HepG2 (cell line): ENCODE measurements at regions not wholly inside any gene's neighbourhood (a gene's known extent, or its start where the extent isn't known, plus 50 kb on each side); places are given as distances from the start of the nearest gene placed in this dataset.

Experiments used
- CEBPG ChIP-seq: IDR thresholded peaks from 2 replicates; pipeline ENCODE4 v1.6.1; 2016
- HOXA7 ChIP-seq: sonication (generic); formaldehyde crosslinking; IDR thresholded peaks from 2 replicates; pipeline ENCODE4 v1.8.1; 2022; ENCODE audit warnings: mild to moderate bottlenecking, missing genetic modification reagents, moderate library complexity
- ISX ChIP-seq: sonication (generic); formaldehyde crosslinking; conservative IDR thresholded peaks from 2 replicates; pipeline ENCODE4 v1.5.0; 2020; ENCODE audit warnings: missing genetic modification reagents
- MAFF ChIP-seq: IDR thresholded peaks from 2 replicates; pipeline ENCODE4 v1.6.1; 2011; ENCODE audit warnings: low read depth, low read length, improper control_type of control experiment
- NONO ChIP-seq, 2 experiments: fragments of 450-650 bp in 1 of 2; sonication (generic) in 1 of 2; formaldehyde crosslinking in 1 of 2; IDR thresholded peaks in 1 of 2; conservative IDR thresholded peaks in 1 of 2; 2 replicates each; pipeline versions ENCODE4 v1.6.1 to v1.8.0; 2017 to 2022; ENCODE audit warnings: mild to moderate bottlenecking in 1 of 2, missing genetic modification reagents in 1 of 2, moderate library complexity in 1 of 2
- NPAS2 ChIP-seq: sonication (generic); formaldehyde crosslinking; IDR thresholded peaks from 2 replicates; pipeline ENCODE4 v1.8.0; 2022; ENCODE audit warnings: mild to moderate bottlenecking, missing genetic modification reagents, borderline replicate concordance
- PRPF4 ChIP-seq: fragments of 200-400 bp; formaldehyde crosslinking; IDR thresholded peaks from 2 replicates; pipeline ENCODE4 v1.6.1; 2016; ENCODE audit warnings: low read length, low read depth; ENCODE audit not compliant: poor library complexity, severe bottlenecking
- RBAK ChIP-seq: sonication (generic); formaldehyde crosslinking; IDR thresholded peaks from 2 replicates; pipeline ENCODE4 v1.5.1; 2020; ENCODE audit warnings: mild to moderate bottlenecking, missing genetic modification reagents
- SAP130 ChIP-seq: IDR thresholded peaks from 2 replicates; pipeline ENCODE4 v1.6.1; 2016; ENCODE audit warnings: low read depth
- SP1 ChIP-seq, 2 experiments: fragments of 450-650 bp in 1 of 2; sonication (generic) in 1 of 2; formaldehyde crosslinking in 1 of 2; IDR thresholded peaks; 2 replicates each; pipeline versions ENCODE4 v1.4.0 to v1.6.1; 2016 to 2020; ENCODE audit warnings: missing genetic modification reagents in 1 of 2
- THAP11 ChIP-seq: IDR thresholded peaks from 2 replicates; pipeline ENCODE4 v1.6.1; 2016; ENCODE audit warnings: missing biosample characterization, missing genetic modification reagents
- ZFAT ChIP-seq: sonication (generic); formaldehyde crosslinking; conservative IDR thresholded peaks from 2 replicates; pipeline ENCODE4 v1.8.1; 2023; ENCODE audit warnings: missing genetic modification reagents, inconsistent platforms
- ZNF282 ChIP-seq: fragments of 450-650 bp; IDR thresholded peaks from 2 replicates; pipeline ENCODE4 v1.6.1; 2018; ENCODE audit not compliant: partially characterized antibody
- TF ChIP-seq, protein P1 (sequence below): sonication (generic); formaldehyde crosslinking; IDR thresholded peaks from 2 replicates; pipeline ENCODE4 v1.4.0; 2020; ENCODE audit warnings: low read depth, missing genetic modification reagents
- TF ChIP-seq, protein P2 (sequence below): sonication (generic); formaldehyde crosslinking; IDR thresholded peaks from 2 replicates; pipeline ENCODE4 v1.5.1; 2020; ENCODE audit warnings: missing genetic modification reagents, mild to moderate bottlenecking, borderline replicate concordance
- TF ChIP-seq, protein P3 (sequence below): IDR thresholded peaks from 2 replicates; pipeline ENCODE4 v1.4.0; 2020; ENCODE audit warnings: mild to moderate bottlenecking, missing genetic modification reagents
- TF ChIP-seq, protein P4 (sequence below): sonication (generic); formaldehyde crosslinking; IDR thresholded peaks from 2 replicates; pipeline ENCODE4 v1.4.0; 2020; ENCODE audit warnings: missing genetic modification reagents

DNA sequence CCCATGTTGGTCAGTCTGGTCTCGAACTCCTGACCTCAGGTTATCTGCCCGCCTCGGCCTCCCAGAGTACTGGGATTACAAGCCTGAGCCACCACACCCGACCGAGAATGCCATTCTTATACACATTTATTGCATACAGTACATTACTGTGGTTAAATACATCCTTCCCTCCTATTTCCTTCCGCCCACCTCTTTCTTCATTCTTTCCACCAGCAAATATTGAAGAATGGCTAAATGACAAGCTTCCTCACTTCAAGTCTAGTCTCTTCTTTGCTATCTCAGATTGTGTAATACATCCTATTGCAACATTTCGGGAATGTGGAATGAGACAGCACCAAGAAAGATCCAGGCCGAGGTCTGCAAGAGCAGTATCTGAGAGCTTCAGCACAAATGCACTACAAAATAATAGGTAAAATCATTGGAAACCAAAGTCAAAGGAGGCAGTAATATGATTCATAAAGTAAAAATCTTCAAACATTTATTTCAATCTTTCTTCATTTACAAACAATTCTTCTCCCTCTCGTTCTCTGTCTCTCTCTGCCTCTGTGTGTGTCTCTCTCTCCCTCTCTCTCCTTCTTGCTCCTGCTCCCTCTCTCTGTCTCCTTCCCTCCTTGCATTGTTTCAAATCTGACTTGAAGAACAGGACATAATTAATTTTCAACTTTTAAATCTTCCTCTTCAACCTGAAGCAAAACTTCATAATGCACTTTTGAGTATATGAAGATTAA lies 94.7 kb upstream of the TGFBR2 start (continued):
- TF ChIP-seq NPAS2 (CRISPR knock-in tag) (no peak), RBAK (CRISPR knock-in tag) (0 out of 2 replicates have a peak, but pooled peaks have one; percentile 49), SP1 (IDR thresholded peaks at IDR 0.05) (no peak), SP1 (CRISPR knock-in tag; IDR thresholded peaks at IDR 0.05) (no peak), SAP130 (CRISPR knock-in tag) (peak; percentile 59; the same call in 1 of the 2 replicates), NONO (IDR thresholded peaks at IDR 0.05) (no peak), NONO (CRISPR knock-in tag; conservative IDR thresholded peaks at IDR 0.05) (peak; percentile 49; the same call in 1 of the 2 replicates), ISX (CRISPR knock-in tag) (no peak), MAFF (no peak), CEBPG (CRISPR knock-in tag) (peak; percentile 99), ZNF282 (no peak), PRPF4 (no peak), HOXA7 (CRISPR knock-in tag) (no peak), ZFAT (CRISPR knock-in tag) (no peak), THAP11 (peak; percentile 72)
- TF ChIP-seq, protein P1, sequence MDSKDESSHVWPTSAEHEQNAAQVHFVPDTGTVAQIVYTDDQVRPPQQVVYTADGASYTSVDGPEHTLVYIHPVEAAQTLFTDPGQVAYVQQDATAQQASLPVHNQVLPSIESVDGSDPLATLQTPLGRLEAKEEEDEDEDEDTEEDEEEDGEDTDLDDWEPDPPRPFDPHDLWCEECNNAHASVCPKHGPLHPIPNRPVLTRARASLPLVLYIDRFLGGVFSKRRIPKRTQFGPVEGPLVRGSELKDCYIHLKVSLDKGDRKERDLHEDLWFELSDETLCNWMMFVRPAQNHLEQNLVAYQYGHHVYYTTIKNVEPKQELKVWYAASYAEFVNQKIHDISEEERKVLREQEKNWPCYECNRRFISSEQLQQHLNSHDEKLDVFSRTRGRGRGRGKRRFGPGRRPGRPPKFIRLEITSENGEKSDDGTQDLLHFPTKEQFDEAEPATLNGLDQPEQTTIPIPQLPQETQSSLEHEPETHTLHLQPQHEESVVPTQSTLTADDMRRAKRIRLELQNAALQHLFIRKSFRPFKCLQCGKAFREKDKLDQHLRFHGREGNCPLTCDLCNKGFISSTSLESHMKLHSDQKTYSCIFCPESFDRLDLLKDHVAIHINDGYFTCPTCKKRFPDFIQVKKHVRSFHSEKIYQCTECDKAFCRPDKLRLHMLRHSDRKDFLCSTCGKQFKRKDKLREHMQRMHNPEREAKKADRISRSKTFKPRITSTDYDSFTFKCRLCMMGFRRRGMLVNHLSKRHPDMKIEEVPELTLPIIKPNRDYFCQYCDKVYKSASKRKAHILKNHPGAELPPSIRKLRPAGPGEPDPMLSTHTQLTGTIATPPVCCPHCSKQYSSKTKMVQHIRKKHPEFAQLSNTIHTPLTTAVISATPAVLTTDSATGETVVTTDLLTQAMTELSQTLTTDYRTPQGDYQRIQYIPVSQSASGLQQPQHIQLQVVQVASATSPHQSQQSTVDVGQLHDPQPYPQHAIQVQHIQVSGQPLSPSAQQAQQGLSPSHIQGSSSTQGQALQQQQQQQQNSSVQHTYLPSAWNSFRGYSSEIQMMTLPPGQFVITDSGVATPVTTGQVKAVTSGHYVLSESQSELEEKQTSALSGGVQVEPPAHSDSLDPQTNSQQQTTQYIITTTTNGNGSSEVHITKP (CRISPR knock-in tag): 0 out of 2 replicates have a peak, but pooled peaks have one; percentile 55
- TF ChIP-seq, protein P2, sequence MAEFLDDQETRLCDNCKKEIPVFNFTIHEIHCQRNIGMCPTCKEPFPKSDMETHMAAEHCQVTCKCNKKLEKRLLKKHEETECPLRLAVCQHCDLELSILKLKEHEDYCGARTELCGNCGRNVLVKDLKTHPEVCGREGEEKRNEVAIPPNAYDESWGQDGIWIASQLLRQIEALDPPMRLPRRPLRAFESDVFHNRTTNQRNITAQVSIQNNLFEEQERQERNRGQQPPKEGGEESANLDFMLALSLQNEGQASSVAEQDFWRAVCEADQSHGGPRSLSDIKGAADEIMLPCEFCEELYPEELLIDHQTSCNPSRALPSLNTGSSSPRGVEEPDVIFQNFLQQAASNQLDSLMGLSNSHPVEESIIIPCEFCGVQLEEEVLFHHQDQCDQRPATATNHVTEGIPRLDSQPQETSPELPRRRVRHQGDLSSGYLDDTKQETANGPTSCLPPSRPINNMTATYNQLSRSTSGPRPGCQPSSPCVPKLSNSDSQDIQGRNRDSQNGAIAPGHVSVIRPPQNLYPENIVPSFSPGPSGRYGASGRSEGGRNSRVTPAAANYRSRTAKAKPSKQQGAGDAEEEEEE (CRISPR knock-in tag): no peak
- TF ChIP-seq, protein P3, sequence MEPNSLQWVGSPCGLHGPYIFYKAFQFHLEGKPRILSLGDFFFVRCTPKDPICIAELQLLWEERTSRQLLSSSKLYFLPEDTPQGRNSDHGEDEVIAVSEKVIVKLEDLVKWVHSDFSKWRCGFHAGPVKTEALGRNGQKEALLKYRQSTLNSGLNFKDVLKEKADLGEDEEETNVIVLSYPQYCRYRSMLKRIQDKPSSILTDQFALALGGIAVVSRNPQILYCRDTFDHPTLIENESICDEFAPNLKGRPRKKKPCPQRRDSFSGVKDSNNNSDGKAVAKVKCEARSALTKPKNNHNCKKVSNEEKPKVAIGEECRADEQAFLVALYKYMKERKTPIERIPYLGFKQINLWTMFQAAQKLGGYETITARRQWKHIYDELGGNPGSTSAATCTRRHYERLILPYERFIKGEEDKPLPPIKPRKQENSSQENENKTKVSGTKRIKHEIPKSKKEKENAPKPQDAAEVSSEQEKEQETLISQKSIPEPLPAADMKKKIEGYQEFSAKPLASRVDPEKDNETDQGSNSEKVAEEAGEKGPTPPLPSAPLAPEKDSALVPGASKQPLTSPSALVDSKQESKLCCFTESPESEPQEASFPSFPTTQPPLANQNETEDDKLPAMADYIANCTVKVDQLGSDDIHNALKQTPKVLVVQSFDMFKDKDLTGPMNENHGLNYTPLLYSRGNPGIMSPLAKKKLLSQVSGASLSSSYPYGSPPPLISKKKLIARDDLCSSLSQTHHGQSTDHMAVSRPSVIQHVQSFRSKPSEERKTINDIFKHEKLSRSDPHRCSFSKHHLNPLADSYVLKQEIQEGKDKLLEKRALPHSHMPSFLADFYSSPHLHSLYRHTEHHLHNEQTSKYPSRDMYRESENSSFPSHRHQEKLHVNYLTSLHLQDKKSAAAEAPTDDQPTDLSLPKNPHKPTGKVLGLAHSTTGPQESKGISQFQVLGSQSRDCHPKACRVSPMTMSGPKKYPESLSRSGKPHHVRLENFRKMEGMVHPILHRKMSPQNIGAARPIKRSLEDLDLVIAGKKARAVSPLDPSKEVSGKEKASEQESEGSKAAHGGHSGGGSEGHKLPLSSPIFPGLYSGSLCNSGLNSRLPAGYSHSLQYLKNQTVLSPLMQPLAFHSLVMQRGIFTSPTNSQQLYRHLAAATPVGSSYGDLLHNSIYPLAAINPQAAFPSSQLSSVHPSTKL (CRISPR knock-in tag): peak; percentile 96
- TF ChIP-seq, protein P4, sequence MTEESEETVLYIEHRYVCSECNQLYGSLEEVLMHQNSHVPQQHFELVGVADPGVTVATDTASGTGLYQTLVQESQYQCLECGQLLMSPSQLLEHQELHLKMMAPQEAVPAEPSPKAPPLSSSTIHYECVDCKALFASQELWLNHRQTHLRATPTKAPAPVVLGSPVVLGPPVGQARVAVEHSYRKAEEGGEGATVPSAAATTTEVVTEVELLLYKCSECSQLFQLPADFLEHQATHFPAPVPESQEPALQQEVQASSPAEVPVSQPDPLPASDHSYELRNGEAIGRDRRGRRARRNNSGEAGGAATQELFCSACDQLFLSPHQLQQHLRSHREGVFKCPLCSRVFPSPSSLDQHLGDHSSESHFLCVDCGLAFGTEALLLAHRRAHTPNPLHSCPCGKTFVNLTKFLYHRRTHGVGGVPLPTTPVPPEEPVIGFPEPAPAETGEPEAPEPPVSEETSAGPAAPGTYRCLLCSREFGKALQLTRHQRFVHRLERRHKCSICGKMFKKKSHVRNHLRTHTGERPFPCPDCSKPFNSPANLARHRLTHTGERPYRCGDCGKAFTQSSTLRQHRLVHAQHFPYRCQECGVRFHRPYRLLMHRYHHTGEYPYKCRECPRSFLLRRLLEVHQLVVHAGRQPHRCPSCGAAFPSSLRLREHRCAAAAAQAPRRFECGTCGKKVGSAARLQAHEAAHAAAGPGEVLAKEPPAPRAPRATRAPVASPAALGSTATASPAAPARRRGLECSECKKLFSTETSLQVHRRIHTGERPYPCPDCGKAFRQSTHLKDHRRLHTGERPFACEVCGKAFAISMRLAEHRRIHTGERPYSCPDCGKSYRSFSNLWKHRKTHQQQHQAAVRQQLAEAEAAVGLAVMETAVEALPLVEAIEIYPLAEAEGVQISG (CRISPR knock-in tag): 0 out of 2 replicates have a peak, but pooled peaks have one; percentile 16
